Spleen (tissue), 11 donors: ENCODE measurements at regions not wholly inside any gene's neighbourhood (a gene's known extent, or its start where the extent isn't known, plus 50 kb on each side); places are given as distances from the start of the nearest gene placed in this dataset.
A peak's percentile ranks its signal among the peaks of the same experiment; 100 is the strongest.
"Not testable (repeated sequence)": the region's sequence is repeated elsewhere in the genome, so short reads cannot be mapped to it uniquely, and the experiment has no call there.

Source experiments
- DNase-seq: peaks from one replicate; pipeline ENCODE4 v3.0.0-alpha.2; 2020
- H3K27ac ChIP-seq, 8 donors: fragments of 200-600 bp; sonication (generic) in 7 of 8; 1 replicate in 4 of 8; 2 replicates in 4 of 8; pipeline versions ENCODE4 v1.5.0 to v1.8.0; 2016 to 2021; ENCODE audit warnings: inconsistent platforms in 4 of 8, mild to moderate bottlenecking in 4 of 8, moderate library complexity in 1 of 8
- H3K27me3 ChIP-seq, 7 donors: fragments of 200-600 bp; sonication (generic) in 6 of 7; replicated peaks in 1 of 7; 1 replicate in 4 of 7; 2 replicates in 3 of 7; pipeline versions ENCODE4 v1.5.0 to v1.8.0; 2016 to 2021; ENCODE audit warnings: inconsistent platforms in 3 of 7, mild to moderate bottlenecking in 1 of 7
- H3K36me3 ChIP-seq, 6 donors: fragments of 200-600 bp; sonication (generic) in 5 of 6; 1 replicate in 4 of 6; 2 replicates in 2 of 6; pipeline versions ENCODE4 v1.5.0 to v1.8.0; 2016 to 2021; ENCODE audit warnings: inconsistent platforms in 2 of 6
- H3K4me1 ChIP-seq, 6 donors: fragments of 200-600 bp; sonication (generic) in 5 of 6; 1 replicate in 3 of 6; 2 replicates in 3 of 6; pipeline versions ENCODE4 v1.5.0 to v1.8.0; 2016 to 2021; ENCODE audit warnings: inconsistent platforms in 3 of 6
- H3K4me3 ChIP-seq, 8 donors: fragments of 200-600 bp; sonication (generic) in 7 of 8; 1 replicate in 4 of 8; 2 replicates in 4 of 8; pipeline versions ENCODE4 v1.5.0 to v1.8.0; 2016 to 2021; ENCODE audit warnings: inconsistent platforms in 4 of 8, mild to moderate bottlenecking in 4 of 8, moderate library complexity in 2 of 8
- H3K9me3 ChIP-seq, 8 donors: fragments of 200-600 bp; sonication (generic) in 7 of 8; 1 replicate in 4 of 8; 2 replicates in 4 of 8; pipeline versions ENCODE4 v1.5.0 to v1.8.0; 2016 to 2021; ENCODE audit warnings: inconsistent platforms in 4 of 8
- POLR2A ChIP-seq, 3 donors: fragments of 450-650 bp; IDR thresholded peaks; one replicate each; pipeline ENCODE4 v1.5.1; 2017; ENCODE audit warnings: antibody characterized with exemption in 3 of 3, mild to moderate bottlenecking in 1 of 3
- POLR2AphosphoS5 ChIP-seq, 3 donors: sonication (generic); formaldehyde crosslinking; IDR thresholded peaks; one replicate each; pipeline ENCODE4 v1.5.1; 2017; ENCODE audit warnings: antibody characterized with exemption in 3 of 3
- WGBS, 5 donors: extraction: QIAGEN DNeasy Blood & Tissue Kit in 3 of 5; methylation state at CpG; one replicate each; pipeline versions ENCODE4 v1.1.5 to v1.1.7; 2013 to 2018; 5-methylcytosine and 5-hydroxymethylcytosine counted together
- intact Hi-C: fragments of 100-400 bp; cut with DNase I; formaldehyde crosslinking; loops from one replicate; pipeline ENCODE4 v1.15.0; 2023; ENCODE audit warnings: low total_unique reads
- TF ChIP-seq, protein P1 (sequence below), 11 experiments: fragments of 200-600 bp in 7 of 11; fragments of 450-650 bp in 4 of 11; sonication (generic) in 4 of 11; IDR thresholded peaks in 8 of 11; conservative IDR thresholded peaks in 3 of 11; 1 replicate in 7 of 11; 2 replicates in 4 of 11; pipeline versions ENCODE4 v1.4.0 to v1.8.0; 2016 to 2021; ENCODE audit warnings: antibody characterized with exemption in 11 of 11, inconsistent platforms in 4 of 11, mild to moderate bottlenecking in 1 of 11
- donor health status: healthy with polysubstance abuse.
- donor health status: DM: no; HTN: no; CAD: no; lungs with moderate emphysema.
- donor health status: DM: no; HTN: no; CAD: no.
- donor health status: Bipolar disorder and iron deficiency.
- donor health status: healthy.
- donor health status: DM: no; HTN: no; CAD: no.
- donor health status: DM: yes; HTN: yes; CAD: no.

GRCh38 chr15:28459279-28459678 lies 73.5 kb downstream of the GOLGA8G start:
- 78 to 95% (median 82%) methylated on average over 1 of the region's 1 CpG for WGBS, 5 donors
- no peaks in the 10 kb centered on the region for H3K36me3 ChIP-seq
- DNase-seq, result no peak
- H3K4me3 ChIP-seq, result no peak overlapping the region
- no peak overlapping the region for H3K27ac ChIP-seq
- peaks cover 0 to 36% (median 18%) of the 10 kb centered on the region in 7 donors for H3K27me3 ChIP-seq
- no peaks in the 10 kb centered on the region for H3K4me1 ChIP-seq
- TF ChIP-seq POLR2A (IDR thresholded peaks at IDR 0.05) (no peak), POLR2AphosphoS5 (IDR thresholded peaks at IDR 0.05) (no peak)
- TF ChIP-seq, protein P1, sequence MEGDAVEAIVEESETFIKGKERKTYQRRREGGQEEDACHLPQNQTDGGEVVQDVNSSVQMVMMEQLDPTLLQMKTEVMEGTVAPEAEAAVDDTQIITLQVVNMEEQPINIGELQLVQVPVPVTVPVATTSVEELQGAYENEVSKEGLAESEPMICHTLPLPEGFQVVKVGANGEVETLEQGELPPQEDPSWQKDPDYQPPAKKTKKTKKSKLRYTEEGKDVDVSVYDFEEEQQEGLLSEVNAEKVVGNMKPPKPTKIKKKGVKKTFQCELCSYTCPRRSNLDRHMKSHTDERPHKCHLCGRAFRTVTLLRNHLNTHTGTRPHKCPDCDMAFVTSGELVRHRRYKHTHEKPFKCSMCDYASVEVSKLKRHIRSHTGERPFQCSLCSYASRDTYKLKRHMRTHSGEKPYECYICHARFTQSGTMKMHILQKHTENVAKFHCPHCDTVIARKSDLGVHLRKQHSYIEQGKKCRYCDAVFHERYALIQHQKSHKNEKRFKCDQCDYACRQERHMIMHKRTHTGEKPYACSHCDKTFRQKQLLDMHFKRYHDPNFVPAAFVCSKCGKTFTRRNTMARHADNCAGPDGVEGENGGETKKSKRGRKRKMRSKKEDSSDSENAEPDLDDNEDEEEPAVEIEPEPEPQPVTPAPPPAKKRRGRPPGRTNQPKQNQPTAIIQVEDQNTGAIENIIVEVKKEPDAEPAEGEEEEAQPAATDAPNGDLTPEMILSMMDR (IDR thresholded peaks at IDR 0.05 in 8 of 11, conservative IDR thresholded peaks at IDR 0.05 in 3 of 11), result no peak
- no peaks in the 10 kb centered on the region for H3K9me3 ChIP-seq
- intact Hi-C loops, result no loop called here

- 93 to 96% (median 95%) methylated on average over 29 to 32 of the region's 32 CpGs for WGBS, 5 donors
- H3K36me3 ChIP-seq, H3K4me3 ChIP-seq, H3K4me1 ChIP-seq, H3K9me3 ChIP-seq, intact Hi-C loops, H3K27ac ChIP-seq, DNase-seq: not testable (repeated sequence)
- peaks cover 0 to 40% (median 18%) of the 10 kb centered on the region in 7 donors for H3K27me3 ChIP-seq
Observed at GRCh38 chr15:28457396-28457932, 75.3 kb downstream of the GOLGA8G start.

DNA sequence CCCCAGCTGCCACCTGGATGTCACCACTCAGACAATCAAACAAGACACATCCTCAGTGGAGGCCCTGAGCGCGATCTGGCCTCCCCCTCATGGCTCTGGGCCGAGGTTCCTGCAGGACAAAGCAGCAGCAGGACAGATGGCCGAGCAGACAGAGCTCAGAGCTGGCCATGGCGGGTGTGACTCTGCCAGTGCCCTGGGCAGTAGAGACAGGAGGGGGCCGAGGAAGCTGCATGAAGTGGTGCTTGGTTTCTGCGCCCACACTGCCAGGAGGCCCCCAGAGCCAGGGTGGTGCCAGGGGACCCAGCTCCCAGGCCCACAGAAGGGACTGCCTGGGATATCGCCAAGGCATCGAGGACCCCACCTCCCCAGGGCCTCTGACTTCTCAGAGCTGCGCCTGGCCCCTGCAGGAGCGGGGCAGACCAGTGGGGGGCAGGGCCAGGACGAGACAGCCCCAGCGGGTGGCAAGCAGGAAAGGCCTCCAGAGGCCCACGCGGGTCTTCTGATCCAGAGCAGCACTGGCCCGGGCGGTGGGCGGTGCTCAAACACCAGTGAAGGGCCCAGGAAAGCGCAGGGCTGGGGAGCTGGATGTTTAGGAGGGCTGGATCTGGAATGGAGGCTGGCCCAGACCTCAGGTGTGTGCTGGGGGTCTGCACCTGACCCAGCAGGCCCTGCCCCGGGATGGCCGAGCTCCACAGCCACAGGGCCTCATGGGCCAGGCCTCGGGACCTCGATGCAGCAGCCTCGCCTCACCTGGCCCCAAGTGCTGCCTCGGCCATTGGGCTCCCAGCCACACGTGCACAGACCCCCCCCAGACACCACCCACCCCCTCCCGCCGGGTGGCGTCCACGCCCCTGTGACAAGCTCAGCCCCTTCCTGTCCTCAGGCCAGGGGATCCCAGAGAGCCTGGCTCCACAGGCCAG lies 76.0 kb downstream of the GOLGA8G start:
- Histone ChIP-seq H3K27me3 (peaks cover 0 to 40% (median 18%) of the 10 kb centered on the region in 7 donors), H3K27ac (no peak overlapping the region), H3K9me3 (no peaks in the 10 kb centered on the region), H3K4me3 (no peak overlapping the region), H3K4me1 (no peaks in the 10 kb centered on the region), H3K36me3 (no peaks in the 10 kb centered on the region)
- WGBS, 5 donors, result 81 to 88% (median 87%) methylated on average over 26 to 30 of the region's 30 CpGs
- intact Hi-C loops, result no loop called here
- TF ChIP-seq, protein P1 (IDR thresholded peaks at IDR 0.05 in 8 of 11, conservative IDR thresholded peaks at IDR 0.05 in 3 of 11), result no peak
- TF ChIP-seq POLR2AphosphoS5 (IDR thresholded peaks at IDR 0.05) (no peak), POLR2A (IDR thresholded peaks at IDR 0.05) (no peak)
- DNase-seq, result peak; percentile 78

DNA sequence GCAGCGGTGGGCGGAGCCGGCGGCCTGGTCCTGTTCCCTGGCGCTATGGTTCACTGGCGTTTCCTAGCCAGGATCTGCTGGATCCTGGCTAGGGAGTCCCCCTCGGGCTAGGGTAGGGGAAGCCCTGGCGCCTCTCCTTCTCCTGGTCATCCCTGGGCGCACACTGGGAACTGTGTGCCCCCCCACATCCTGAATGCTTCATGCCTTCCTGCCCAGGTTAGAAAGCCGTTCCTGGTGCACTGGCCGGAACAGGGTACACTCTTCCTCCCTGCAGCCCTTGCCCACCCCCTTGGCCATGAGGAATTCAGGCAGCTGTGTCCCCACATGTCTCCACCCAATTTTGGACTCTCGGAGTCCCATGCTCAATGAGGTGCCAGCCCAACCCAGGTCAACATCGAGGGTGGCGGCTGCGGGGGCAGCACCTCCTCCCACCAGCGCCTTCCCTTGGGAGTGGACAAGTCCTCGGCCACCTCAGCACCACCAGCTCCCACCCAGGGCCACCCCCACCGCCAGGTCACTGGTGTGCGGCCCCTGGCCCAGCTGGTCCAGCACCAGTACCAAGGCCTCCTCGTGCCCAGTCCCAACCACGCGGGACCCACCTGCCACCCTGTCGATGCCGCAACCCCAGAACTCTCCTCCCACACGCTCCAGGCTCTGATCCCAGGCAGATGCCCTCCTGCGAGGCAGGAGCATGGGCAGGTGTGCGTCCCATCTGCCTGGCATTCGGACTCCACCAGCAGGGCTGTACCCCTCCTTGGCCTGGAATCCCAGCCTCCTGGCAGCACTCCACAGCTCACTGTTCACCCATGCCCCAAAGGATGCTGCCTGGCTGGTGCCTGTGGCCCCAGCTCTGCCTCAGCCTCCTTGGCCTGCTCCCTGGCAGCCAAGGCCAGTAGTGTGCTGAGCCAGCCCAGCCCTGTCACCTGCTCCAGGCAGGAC lies 77.0 kb downstream of the GOLGA8G start:
- intact Hi-C loops, H3K9me3 ChIP-seq, H3K4me3 ChIP-seq, H3K36me3 ChIP-seq, H3K27ac ChIP-seq, H3K4me1 ChIP-seq: not testable (repeated sequence)
- H3K27me3 ChIP-seq, result peaks cover 0 to 40% (median 18%) of the 10 kb centered on the region in 7 donors
- DNase-seq, result peak; percentile 75
- WGBS, 5 donors, result 84 to 95% (median 89%) methylated on average over 20 to 23 of the region's 28 CpGs

DNA sequence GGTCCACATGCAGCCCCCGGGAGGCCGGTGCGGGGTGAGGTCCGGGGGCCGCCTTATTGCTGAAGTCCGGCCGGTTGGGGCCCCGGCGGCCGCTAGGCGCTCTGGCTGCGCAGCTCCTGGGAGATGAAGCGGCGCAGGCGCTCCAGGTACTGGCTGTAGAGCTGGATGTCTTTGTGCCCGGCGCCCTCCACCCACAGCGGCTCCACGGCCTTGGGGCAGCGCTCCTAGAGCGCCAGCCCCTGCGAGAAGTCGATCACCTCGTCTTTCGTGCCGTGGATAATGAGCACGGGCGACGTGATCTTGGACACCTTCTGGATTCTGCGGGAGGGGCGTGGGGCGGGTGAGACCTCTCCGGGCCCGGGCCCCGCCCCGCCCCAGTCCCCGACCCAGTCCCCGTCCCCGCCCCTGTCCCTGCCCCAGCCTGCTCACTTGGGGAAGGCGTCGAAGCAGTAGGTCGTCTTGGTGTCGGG lies 76.3 kb downstream of the GOLGA8F start:
- H3K36me3 ChIP-seq, H3K9me3 ChIP-seq, H3K27ac ChIP-seq, intact Hi-C loops, H3K4me1 ChIP-seq: not testable (repeated sequence)
- 0 to 10% (median 6%) methylated on average over 5 to 40 of the region's 43 CpGs for WGBS, 5 donors
- peaks cover 0 to 40% (median 18%) of the 10 kb centered on the region in 7 donors for H3K27me3 ChIP-seq
- H3K4me3 ChIP-seq, result peak overlapping the region in 2 of 8 donors; percentile 13 to 27
- DNase-seq, result peak; percentile 42
